ENCODE measurements at regions not wholly inside any gene's neighbourhood (a gene's known extent, or its start where the extent isn't known, plus 50 kb on each side); places are given as distances from the start of the nearest gene placed in this dataset.

DNA sequence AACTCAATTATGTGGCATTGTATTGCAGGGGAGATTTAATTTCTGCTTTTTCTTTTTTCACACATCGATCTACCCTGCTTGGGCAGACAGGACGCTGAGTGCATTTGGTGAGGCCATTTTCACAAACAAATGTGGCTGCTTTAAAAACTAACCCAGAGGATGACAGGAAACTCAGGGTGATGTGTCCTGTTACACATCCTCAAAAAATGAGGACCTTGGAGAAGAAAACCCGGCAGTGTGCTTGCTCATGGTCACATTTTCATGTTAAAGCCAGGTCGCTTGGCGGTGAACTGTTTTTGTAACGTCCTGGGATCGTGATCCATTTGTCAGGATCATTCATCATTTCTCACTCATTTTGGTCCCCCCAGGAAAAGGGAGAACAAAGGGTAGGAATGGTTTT is 478.3 kb upstream of the ADAMTS16 start:
- H3K4me1 Mint-ChIP-seq (ENCODE audit: low read depth, unreplicated experiment): no peaks in the 10 kb centered on the region
- intact Hi-C loops (cut with micrococcal nuclease; ENCODE audit: unreplicated experiment): no loop called here

DNA sequence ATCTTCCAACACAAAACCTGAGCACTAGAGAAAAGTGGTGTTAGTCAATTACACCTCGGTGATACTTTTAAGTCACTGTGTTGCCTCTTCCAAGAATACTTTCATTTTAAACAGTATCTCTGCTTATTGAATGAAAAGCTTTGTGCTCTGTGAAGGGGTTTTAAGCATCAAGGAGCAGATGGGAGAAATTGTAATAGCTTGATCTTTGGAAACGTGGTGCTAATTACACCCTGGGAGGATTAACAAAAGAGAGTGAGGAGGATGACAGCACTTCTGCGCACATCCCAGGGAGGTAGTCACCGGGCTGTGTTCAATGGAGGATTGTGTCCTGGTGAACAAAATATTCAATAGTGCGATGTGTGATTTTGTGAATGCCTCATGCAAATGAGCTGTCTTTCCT is 477.4 kb upstream of the ADAMTS16 start:
- peaks cover 9% of the 10 kb centered on the region for H3K9me3 Mint-ChIP-seq (ENCODE audit: unreplicated experiment)
- POLR2A ChIA-PET: no interaction called here
- no peak overlapping the region for H3K4me3 Mint-ChIP-seq (ENCODE audit: unreplicated experiment)
- CTCF ChIA-PET: no interaction called here
- no peaks in the 10 kb centered on the region for H3K4me1 ChIP-seq
- no peak overlapping the region for H3K4me3 ChIP-seq (ENCODE audit: low read depth, low read length)
- no peaks in the 10 kb centered on the region for H3K4me1 Mint-ChIP-seq (ENCODE audit: low read depth, unreplicated experiment)
- intact Hi-C loops (cut with micrococcal nuclease; ENCODE audit: unreplicated experiment): no loop called here
- H3K9me3 ChIP-seq: no peaks in the 10 kb centered on the region
- peaks cover 10% of the 10 kb centered on the region for H3K27me3 Mint-ChIP-seq (ENCODE audit: insufficient read depth, unreplicated experiment)
- no peaks in the 10 kb centered on the region for H3K36me3 Mint-ChIP-seq (ENCODE audit: insufficient read depth, unreplicated experiment)
- TF ChIP-seq, protein P1, sequence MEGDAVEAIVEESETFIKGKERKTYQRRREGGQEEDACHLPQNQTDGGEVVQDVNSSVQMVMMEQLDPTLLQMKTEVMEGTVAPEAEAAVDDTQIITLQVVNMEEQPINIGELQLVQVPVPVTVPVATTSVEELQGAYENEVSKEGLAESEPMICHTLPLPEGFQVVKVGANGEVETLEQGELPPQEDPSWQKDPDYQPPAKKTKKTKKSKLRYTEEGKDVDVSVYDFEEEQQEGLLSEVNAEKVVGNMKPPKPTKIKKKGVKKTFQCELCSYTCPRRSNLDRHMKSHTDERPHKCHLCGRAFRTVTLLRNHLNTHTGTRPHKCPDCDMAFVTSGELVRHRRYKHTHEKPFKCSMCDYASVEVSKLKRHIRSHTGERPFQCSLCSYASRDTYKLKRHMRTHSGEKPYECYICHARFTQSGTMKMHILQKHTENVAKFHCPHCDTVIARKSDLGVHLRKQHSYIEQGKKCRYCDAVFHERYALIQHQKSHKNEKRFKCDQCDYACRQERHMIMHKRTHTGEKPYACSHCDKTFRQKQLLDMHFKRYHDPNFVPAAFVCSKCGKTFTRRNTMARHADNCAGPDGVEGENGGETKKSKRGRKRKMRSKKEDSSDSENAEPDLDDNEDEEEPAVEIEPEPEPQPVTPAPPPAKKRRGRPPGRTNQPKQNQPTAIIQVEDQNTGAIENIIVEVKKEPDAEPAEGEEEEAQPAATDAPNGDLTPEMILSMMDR (IDR thresholded peaks at IDR 0.05; ENCODE audit: insufficient read depth in 1 of 2, low read depth in 1 of 2, low read length in 1 of 2, severe bottlenecking in 1 of 2, unreplicated experiment in 1 of 2): no peak
- DNase-seq: no peak
- H3K27ac Mint-ChIP-seq (ENCODE audit: unreplicated experiment): no peak overlapping the region
- H3K36me3 ChIP-seq (ENCODE audit: control insufficient read depth, insufficient read depth, low read length): no peaks in the 10 kb centered on the region
- BruUV-seq (replicated peaks): no TSS peak
- no peaks in the 10 kb centered on the region for H3K27me3 ChIP-seq (replicated peaks; ENCODE audit: control insufficient read depth, insufficient read depth, low read length)

More for the DNA sequence above, 478.3 kb upstream of the ADAMTS16 start:
- no peak overlapping the region for H3K4me3 ChIP-seq (ENCODE audit: low read depth, low read length)
- H3K36me3 ChIP-seq (ENCODE audit: control insufficient read depth, insufficient read depth, low read length): no peaks in the 10 kb centered on the region
- BruUV-seq (replicated peaks): no TSS peak
- no peaks in the 10 kb centered on the region for H3K36me3 Mint-ChIP-seq (ENCODE audit: insufficient read depth, unreplicated experiment)
- peaks cover 10% of the 10 kb centered on the region for H3K27me3 Mint-ChIP-seq (ENCODE audit: insufficient read depth, unreplicated experiment)
- no peak overlapping the region for H3K27ac Mint-ChIP-seq (ENCODE audit: unreplicated experiment)
- no peaks in the 10 kb centered on the region for H3K27me3 ChIP-seq (replicated peaks; ENCODE audit: control insufficient read depth, insufficient read depth, low read length)
- no peak for DNase-seq
- ChIA-PET POLR2A (no interaction called here), CTCF (no interaction called here)
- TF ChIP-seq, protein P1 (IDR thresholded peaks at IDR 0.05; ENCODE audit: insufficient read depth in 1 of 2, low read depth in 1 of 2, low read length in 1 of 2, severe bottlenecking in 1 of 2, unreplicated experiment in 1 of 2): no peak
- no peak overlapping the region for H3K4me3 Mint-ChIP-seq (ENCODE audit: unreplicated experiment)
- no peaks in the 10 kb centered on the region for H3K9me3 ChIP-seq
- H3K4me1 ChIP-seq: no peaks in the 10 kb centered on the region
- peaks cover 9% of the 10 kb centered on the region for H3K9me3 Mint-ChIP-seq (ENCODE audit: unreplicated experiment)

DNA sequence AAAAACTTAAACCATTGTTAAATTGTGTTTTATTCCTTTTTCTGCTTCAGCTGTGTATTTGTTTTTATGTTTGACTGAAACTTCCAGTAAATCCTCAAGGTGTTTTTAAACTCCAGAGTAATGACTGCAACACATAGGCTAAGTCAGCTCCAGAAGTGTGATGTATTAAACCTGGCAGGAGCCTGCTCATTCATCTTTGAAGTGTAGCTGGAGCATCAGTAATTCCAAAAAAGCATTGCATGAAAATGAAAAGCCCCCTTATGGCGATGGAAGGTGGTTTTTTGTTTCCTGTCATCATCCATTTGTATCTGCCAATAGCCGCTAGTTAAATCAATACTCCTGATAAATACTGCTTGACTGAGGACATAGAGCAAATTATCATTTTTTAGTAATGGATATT is 474.2 kb upstream of the ADAMTS16 start:
- Mint-ChIP-seq H3K4me1 (ENCODE audit: low read depth, unreplicated experiment) (no peaks in the 10 kb centered on the region), H3K9me3 (ENCODE audit: unreplicated experiment) (no peaks in the 10 kb centered on the region), H3K27ac (ENCODE audit: unreplicated experiment) (no peak overlapping the region), H3K27me3 (ENCODE audit: insufficient read depth, unreplicated experiment) (peaks cover 6% of the 10 kb centered on the region), H3K36me3 (ENCODE audit: insufficient read depth, unreplicated experiment) (no peaks in the 10 kb centered on the region), H3K4me3 (ENCODE audit: unreplicated experiment) (no peak overlapping the region)
- ChIA-PET CTCF (no interaction called here), POLR2A (no interaction called here)
- H3K36me3 ChIP-seq (ENCODE audit: control insufficient read depth, insufficient read depth, low read length): no peaks in the 10 kb centered on the region
- intact Hi-C loops (cut with micrococcal nuclease; ENCODE audit: unreplicated experiment): no loop called here
- no peaks in the 10 kb centered on the region for H3K27me3 ChIP-seq (replicated peaks; ENCODE audit: control insufficient read depth, insufficient read depth, low read length)
- no peaks in the 10 kb centered on the region for H3K9me3 ChIP-seq
- TF ChIP-seq, protein P1 (IDR thresholded peaks at IDR 0.05; ENCODE audit: insufficient read depth in 1 of 2, low read depth in 1 of 2, low read length in 1 of 2, severe bottlenecking in 1 of 2, unreplicated experiment in 1 of 2): no peak
- H3K4me3 ChIP-seq (ENCODE audit: low read depth, low read length): no peak overlapping the region
- no peak for DNase-seq
- no TSS peak for BruUV-seq (replicated peaks)
- H3K4me1 ChIP-seq: no peaks in the 10 kb centered on the region

Data from Caco-2 (cell line).